ENCODE measurements at regions not wholly inside any gene's neighbourhood (a gene's known extent, or its start where the extent isn't known, plus 50 kb on each side); places are given as distances from the start of the nearest gene placed in this dataset.

DNA sequence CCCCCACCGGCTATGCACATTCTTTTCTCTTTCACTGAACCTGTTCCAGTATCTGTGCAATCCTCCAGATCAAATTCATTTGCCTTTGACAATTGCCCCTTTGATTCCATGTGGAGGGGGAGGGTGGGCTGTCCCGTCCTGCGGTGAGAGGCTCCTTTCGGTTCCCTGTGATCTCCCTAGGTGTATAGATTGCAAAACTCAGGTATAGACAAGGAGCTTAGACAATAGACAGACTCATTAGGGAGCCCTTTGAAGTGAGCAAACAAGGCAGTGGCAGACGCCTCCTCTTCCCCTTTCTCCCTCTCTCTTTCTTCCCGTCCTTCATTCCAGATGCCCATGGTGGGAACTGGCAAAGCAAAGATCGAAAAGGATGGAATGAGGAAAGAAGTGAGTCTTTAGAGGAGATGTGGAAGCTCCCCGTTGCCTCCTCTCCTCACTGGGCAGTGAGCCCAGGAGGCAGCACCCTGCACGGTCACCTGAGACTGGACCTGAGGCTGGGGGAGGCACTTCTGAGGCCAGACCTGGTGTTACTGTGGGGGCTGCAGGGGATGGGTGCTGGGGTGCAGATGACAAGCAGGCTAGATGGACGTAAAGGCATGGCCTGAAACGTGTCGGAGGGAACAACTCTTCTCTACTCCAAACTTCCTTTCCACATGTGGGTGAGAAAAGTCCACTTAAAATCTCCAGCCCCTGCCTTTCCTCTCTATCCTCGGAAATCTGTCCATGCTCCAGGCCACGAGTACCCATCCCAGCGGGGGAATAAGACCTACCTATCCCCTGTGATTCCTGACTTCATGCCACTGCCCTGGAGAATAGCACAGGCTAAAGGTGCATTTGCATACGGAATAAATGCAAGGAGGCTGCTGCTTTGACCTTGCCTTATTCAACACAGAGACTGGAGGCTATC is 256.6 kb upstream of the FOXQ1 start:
- TF ChIP-seq, protein P1, sequence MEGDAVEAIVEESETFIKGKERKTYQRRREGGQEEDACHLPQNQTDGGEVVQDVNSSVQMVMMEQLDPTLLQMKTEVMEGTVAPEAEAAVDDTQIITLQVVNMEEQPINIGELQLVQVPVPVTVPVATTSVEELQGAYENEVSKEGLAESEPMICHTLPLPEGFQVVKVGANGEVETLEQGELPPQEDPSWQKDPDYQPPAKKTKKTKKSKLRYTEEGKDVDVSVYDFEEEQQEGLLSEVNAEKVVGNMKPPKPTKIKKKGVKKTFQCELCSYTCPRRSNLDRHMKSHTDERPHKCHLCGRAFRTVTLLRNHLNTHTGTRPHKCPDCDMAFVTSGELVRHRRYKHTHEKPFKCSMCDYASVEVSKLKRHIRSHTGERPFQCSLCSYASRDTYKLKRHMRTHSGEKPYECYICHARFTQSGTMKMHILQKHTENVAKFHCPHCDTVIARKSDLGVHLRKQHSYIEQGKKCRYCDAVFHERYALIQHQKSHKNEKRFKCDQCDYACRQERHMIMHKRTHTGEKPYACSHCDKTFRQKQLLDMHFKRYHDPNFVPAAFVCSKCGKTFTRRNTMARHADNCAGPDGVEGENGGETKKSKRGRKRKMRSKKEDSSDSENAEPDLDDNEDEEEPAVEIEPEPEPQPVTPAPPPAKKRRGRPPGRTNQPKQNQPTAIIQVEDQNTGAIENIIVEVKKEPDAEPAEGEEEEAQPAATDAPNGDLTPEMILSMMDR (IDR thresholded peaks at IDR 0.05): no peak
- TF ChIP-seq, protein P2, sequence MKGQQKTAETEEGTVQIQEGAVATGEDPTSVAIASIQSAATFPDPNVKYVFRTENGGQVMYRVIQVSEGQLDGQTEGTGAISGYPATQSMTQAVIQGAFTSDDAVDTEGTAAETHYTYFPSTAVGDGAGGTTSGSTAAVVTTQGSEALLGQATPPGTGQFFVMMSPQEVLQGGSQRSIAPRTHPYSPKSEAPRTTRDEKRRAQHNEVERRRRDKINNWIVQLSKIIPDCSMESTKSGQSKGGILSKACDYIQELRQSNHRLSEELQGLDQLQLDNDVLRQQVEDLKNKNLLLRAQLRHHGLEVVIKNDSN (CRISPR knock-in tag; IDR thresholded peaks at IDR 0.05): no peak
- TF ChIP-seq TCF7 (CRISPR knock-in tag; IDR thresholded peaks at IDR 0.05; ENCODE audit: low read depth) (no peak), ZNF317 (CRISPR knock-in tag; IDR thresholded peaks at IDR 0.05; ENCODE audit: borderline replicate concordance, low read depth) (no peak), FOXK1 (CRISPR knock-in tag; IDR thresholded peaks at IDR 0.05) (no peak), RORB (CRISPR knock-in tag; IDR thresholded peaks at IDR 0.05) (no peak), CREM (CRISPR knock-in tag; IDR thresholded peaks at IDR 0.05) (no peak), NR3C1 (CRISPR knock-in tag; conservative IDR thresholded peaks at IDR 0.05; ENCODE audit: low read depth) (no peak)
- TF ChIP-seq, protein P3, sequence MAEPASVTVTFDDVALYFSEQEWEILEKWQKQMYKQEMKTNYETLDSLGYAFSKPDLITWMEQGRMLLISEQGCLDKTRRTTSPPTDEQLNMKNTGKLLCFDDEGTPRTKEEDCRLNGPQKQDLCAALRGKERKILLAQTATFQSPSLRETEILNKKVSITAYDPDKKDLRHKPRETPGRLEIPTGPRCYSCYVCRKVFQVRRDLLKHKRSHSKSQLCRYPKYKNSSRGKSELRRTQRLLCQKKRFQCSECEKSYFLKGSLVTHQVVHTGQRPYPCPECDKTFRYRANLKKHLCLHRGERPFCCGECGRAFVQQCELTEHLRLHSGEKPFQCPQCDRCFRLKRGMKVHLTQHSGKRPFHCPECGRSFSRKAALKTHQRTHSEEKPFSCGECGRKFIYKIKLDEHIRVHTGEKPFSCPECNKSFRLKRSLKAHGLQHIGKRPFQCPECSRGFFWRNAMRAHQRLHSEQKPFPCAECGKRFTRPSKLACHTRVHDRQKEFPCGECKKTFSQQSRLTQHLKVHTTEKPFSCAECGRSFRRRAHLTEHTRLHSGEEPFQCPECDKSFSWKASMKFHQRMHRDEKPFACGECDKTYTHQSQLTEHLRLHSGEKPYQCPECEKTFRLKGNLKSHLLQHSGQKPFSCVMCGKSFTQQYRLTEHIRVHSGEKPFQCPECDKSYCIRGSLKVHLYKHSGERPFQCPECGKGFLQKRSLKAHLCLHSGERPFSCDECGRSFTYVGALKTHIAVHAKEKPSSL (CRISPR knock-in tag; conservative IDR thresholded peaks at IDR 0.05): no peak
- TF ChIP-seq, protein P4, sequence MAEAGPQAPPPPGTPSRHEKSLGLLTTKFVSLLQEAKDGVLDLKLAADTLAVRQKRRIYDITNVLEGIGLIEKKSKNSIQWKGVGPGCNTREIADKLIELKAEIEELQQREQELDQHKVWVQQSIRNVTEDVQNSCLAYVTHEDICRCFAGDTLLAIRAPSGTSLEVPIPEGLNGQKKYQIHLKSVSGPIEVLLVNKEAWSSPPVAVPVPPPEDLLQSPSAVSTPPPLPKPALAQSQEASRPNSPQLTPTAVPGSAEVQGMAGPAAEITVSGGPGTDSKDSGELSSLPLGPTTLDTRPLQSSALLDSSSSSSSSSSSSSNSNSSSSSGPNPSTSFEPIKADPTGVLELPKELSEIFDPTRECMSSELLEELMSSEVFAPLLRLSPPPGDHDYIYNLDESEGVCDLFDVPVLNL (CRISPR knock-in tag; IDR thresholded peaks at IDR 0.05; ENCODE audit: borderline replicate concordance, low read depth): no peak
- TF ChIP-seq, protein P5, sequence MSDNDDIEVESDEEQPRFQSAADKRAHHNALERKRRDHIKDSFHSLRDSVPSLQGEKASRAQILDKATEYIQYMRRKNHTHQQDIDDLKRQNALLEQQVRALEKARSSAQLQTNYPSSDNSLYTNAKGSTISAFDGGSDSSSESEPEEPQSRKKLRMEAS (CRISPR knock-in tag; IDR thresholded peaks at IDR 0.05): no peak
- TF ChIP-seq, protein P6, sequence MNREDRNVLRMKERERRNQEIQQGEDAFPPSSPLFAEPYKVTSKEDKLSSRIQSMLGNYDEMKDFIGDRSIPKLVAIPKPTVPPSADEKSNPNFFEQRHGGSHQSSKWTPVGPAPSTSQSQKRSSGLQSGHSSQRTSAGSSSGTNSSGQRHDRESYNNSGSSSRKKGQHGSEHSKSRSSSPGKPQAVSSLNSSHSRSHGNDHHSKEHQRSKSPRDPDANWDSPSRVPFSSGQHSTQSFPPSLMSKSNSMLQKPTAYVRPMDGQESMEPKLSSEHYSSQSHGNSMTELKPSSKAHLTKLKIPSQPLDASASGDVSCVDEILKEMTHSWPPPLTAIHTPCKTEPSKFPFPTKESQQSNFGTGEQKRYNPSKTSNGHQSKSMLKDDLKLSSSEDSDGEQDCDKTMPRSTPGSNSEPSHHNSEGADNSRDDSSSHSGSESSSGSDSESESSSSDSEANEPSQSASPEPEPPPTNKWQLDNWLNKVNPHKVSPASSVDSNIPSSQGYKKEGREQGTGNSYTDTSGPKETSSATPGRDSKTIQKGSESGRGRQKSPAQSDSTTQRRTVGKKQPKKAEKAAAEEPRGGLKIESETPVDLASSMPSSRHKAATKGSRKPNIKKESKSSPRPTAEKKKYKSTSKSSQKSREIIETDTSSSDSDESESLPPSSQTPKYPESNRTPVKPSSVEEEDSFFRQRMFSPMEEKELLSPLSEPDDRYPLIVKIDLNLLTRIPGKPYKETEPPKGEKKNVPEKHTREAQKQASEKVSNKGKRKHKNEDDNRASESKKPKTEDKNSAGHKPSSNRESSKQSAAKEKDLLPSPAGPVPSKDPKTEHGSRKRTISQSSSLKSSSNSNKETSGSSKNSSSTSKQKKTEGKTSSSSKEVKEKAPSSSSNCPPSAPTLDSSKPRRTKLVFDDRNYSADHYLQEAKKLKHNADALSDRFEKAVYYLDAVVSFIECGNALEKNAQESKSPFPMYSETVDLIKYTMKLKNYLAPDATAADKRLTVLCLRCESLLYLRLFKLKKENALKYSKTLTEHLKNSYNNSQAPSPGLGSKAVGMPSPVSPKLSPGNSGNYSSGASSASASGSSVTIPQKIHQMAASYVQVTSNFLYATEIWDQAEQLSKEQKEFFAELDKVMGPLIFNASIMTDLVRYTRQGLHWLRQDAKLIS (CRISPR knock-in tag; IDR thresholded peaks at IDR 0.05; ENCODE audit: borderline replicate concordance): no peak
- TF ChIP-seq, protein P7, sequence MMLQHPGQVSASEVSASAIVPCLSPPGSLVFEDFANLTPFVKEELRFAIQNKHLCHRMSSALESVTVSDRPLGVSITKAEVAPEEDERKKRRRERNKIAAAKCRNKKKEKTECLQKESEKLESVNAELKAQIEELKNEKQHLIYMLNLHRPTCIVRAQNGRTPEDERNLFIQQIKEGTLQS (CRISPR knock-in tag; conservative IDR thresholded peaks at IDR 0.05): no peak
